Mucosa of descending colon (tissue), 3 donors: ENCODE measurements at regions not wholly inside any gene's neighbourhood (a gene's known extent, or its start where the extent isn't known, plus 50 kb on each side); places are given as distances from the start of the nearest gene placed in this dataset.

Experiments used
- ATAC-seq: fragments of 200-7000 bp; cut with Tn5 transposase; one replicate; pipeline ENCODE4 v1.9.1; 2020; ENCODE audit warnings: mild to moderate bottlenecking, moderate library complexity
- DNase-seq, 3 donors: peaks; one replicate each; pipeline ENCODE4 v3.0.0-alpha.2; 2020
- H3K36me3 ChIP-seq: fragments of 200-600 bp; one replicate; pipeline ENCODE4 v1.8.0; 2021; ENCODE audit warnings: low read depth, mild to moderate bottlenecking
- H3K4me1 ChIP-seq: fragments of 200-600 bp; one replicate; pipeline ENCODE4 v1.8.0; 2021; ENCODE audit warnings: low read depth, mild to moderate bottlenecking
- H3K4me3 ChIP-seq: fragments of 200-600 bp; one replicate; pipeline ENCODE4 v1.8.0; 2021; ENCODE audit warnings: mild to moderate bottlenecking
- H3K9me3 ChIP-seq: fragments of 200-600 bp; one replicate; pipeline ENCODE4 v1.8.0; 2021; ENCODE audit warnings: mild to moderate bottlenecking
- intact Hi-C, 2 donors: fragments of 100-400 bp; cut with DNase I in 1 of 2; cut with micrococcal nuclease in 1 of 2; formaldehyde crosslinking; loops; one replicate each; pipeline versions ENCODE4 v1.11.0 to v1.11.1; 2022; cut with DNase I, micrococcal nuclease
- TF ChIP-seq, protein P1 (sequence below): fragments of 200-600 bp; IDR thresholded peaks from one replicate; pipeline ENCODE4 v1.8.0; 2022; ENCODE audit warnings: antibody characterized with exemption, mild to moderate bottlenecking
- donor health status: DM: no; HTN: no; CAD: no; lungs with moderate emphysema.
- donor health status: DM: no; HTN: no; CAD: no.
- donor health status: DM: no; HTN: yes; CAD: no.

- Histone ChIP-seq H3K36me3 (no peaks in the 10 kb centered on the region), H3K4me1 (no peaks in the 10 kb centered on the region), H3K9me3 (no peaks in the 10 kb centered on the region), H3K4me3 (no peak overlapping the region)
- TF ChIP-seq, protein P1, sequence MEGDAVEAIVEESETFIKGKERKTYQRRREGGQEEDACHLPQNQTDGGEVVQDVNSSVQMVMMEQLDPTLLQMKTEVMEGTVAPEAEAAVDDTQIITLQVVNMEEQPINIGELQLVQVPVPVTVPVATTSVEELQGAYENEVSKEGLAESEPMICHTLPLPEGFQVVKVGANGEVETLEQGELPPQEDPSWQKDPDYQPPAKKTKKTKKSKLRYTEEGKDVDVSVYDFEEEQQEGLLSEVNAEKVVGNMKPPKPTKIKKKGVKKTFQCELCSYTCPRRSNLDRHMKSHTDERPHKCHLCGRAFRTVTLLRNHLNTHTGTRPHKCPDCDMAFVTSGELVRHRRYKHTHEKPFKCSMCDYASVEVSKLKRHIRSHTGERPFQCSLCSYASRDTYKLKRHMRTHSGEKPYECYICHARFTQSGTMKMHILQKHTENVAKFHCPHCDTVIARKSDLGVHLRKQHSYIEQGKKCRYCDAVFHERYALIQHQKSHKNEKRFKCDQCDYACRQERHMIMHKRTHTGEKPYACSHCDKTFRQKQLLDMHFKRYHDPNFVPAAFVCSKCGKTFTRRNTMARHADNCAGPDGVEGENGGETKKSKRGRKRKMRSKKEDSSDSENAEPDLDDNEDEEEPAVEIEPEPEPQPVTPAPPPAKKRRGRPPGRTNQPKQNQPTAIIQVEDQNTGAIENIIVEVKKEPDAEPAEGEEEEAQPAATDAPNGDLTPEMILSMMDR: no peak
- intact Hi-C loops: no loop called here
- ATAC-seq (no peak), DNase-seq (no peak)
Measured at GRCh38 chr6:159513074-159513720, 179.8 kb downstream of the SOD2 start.

DNA sequence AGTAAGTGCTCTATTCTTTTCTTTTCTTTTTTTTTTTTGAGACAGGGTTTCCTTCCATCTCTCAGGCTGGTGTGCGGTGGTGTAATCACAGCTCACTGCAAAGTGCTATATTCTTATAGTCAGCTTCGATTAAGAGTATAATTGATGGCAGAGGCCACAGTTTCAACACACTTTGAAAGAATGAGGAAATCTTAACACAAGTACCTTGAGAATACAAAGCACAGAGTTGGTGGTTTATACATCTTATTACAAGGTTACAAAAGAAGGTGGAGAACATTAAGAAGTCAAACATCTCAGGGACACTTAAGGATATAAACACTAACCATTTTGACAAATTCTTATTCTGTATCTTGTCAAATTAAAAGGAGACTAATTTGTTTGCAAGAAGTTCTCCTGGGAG, 180.5 kb downstream of the SOD2 start:
- no peak for DNase-seq
- H3K9me3 ChIP-seq: no peaks in the 10 kb centered on the region
- H3K4me3 ChIP-seq: no peak overlapping the region
- TF ChIP-seq, protein P1: no peak
- no peak for ATAC-seq
- H3K36me3 ChIP-seq: no peaks in the 10 kb centered on the region
- intact Hi-C loops: no loop called here
- no peaks in the 10 kb centered on the region for H3K4me1 ChIP-seq

GRCh38 chr6:159512104-159512503, 180.9 kb downstream of the SOD2 start:
- H3K36me3 ChIP-seq: no peaks in the 10 kb centered on the region
- H3K4me3 ChIP-seq: no peak overlapping the region
- no peaks in the 10 kb centered on the region for H3K9me3 ChIP-seq
- ATAC-seq: no peak
- intact Hi-C loops: no loop called here
- TF ChIP-seq, protein P1: no peak
- DNase-seq: no peak
- no peaks in the 10 kb centered on the region for H3K4me1 ChIP-seq

DNA sequence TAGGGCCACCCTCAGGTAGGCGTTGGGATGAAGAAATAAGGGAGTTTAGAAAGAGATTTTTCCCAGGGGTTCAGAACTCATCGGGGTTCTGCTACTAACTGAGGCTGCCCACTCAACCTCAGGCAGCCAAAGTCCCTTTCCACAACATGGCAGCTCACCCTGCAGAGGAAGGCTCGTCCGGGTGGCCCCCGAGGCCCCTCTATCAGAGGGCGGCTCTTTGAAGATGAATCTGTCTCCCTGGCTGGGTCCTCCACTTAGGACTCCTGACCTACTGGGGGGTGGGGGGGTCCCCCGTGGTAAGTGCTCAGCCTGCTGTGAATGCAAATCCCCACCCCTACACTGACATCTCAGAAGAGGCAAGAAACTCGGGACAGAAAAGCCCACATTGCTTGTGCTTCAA, 182.9 kb downstream of the SOD2 start:
- H3K9me3 ChIP-seq: no peaks in the 10 kb centered on the region
- ATAC-seq: no peak
- H3K4me3 ChIP-seq: no peak overlapping the region
- no peaks in the 10 kb centered on the region for H3K36me3 ChIP-seq
- DNase-seq: no peak
- no peaks in the 10 kb centered on the region for H3K4me1 ChIP-seq
- TF ChIP-seq, protein P1: no peak
- intact Hi-C loops: no loop called here

DNA sequence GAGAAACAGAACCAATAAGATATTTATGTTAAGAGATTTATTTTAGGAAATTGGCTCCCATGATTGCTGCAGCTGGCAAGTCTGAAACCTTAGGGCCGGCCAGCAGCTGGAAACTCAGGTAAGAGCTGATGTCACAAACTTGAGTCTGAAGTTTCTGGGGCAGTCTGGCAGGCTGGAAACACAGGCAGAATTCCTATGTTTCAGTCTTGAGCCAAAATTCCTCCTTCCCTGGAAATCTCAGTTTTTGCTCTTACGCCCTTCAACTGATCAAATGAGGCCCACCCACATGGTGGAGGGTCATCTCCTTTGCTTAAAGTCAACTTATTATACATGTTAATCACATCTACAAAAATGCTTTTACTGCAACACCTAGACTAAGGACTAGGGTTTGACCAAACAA, 184.1 kb downstream of the SOD2 start:
- ATAC-seq (no peak), DNase-seq (no peak)
- H3K9me3 ChIP-seq: no peaks in the 10 kb centered on the region
- H3K36me3 ChIP-seq: no peaks in the 10 kb centered on the region
- TF ChIP-seq, protein P1: no peak
- H3K4me3 ChIP-seq: no peak overlapping the region
- no peaks in the 10 kb centered on the region for H3K4me1 ChIP-seq
- intact Hi-C loops: no loop called here

DNA sequence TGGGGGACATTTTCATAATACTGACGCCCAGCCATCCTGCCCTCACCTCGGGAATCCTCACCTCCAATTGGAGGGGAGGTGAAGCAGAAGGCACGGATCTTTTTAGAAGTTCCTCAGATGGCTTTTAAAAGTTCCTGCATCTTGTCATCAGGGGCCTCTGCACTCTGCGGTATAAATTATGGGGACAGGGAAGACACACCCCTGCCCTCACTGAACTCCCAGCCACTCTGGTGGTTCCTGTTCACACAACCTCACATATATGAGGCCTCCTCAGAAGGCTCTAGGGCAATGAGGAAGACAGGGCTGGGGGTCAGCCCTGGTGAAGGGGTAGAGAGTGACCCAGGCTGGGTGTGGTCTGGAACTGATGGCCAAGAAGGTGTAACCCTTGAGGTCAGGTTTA, 187.0 kb downstream of the SOD2 start:
- H3K4me1 ChIP-seq: no peaks in the 10 kb centered on the region
- no peaks in the 10 kb centered on the region for H3K9me3 ChIP-seq
- no peak overlapping the region for H3K4me3 ChIP-seq
- TF ChIP-seq, protein P1: no peak
- DNase-seq (no peak), ATAC-seq (no peak)
- no peaks in the 10 kb centered on the region for H3K36me3 ChIP-seq
- intact Hi-C loops: no loop called here
